Bone marrow (tissue), 2 donors: ENCODE measurements at regions not wholly inside any gene's neighbourhood (a gene's known extent, or its start where the extent isn't known, plus 50 kb on each side); places are given as distances from the start of the nearest gene placed in this dataset.
"Not testable (repeated sequence)": the region's sequence is repeated elsewhere in the genome, so short reads cannot be mapped to it uniquely, and the experiment has no call there.

ENCODE experiments used
- DNase-seq, 2 donors: peaks; one replicate each; lab custom pipeline; 2025; lab: John Stamatoyannopoulos, UW

- DNase-seq, result peak in 1 of 2 donors; percentile 91
Measured at GRCh38 chr12:89856431-89856830, 147.8 kb upstream of the ATP2B1 start.

DNA sequence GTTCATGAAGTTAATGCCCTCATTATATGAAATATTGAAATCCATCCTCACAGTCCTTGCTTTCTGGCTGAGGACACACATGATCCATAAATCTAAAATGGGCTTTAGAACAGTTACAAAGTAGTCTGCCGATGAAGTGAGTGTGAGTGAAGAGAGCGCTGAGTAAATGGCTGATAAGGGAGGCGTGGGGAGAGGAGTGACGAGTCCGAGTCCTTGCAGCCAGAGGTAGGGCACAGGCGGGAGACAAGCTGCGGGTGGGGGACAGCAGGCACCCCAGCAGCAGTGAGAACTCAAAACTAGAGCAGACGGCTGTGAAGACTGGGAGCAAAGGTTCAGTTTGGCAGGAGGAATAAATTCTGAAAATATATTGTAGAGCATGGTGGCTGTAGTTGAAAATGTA is 140.1 kb upstream of the ATP2B1 start:
- DNase-seq, result no peak

GRCh38 chr12:89846473-89847055 is 137.9 kb upstream of the ATP2B1 start:
- DNase-seq, result no peak

DNA sequence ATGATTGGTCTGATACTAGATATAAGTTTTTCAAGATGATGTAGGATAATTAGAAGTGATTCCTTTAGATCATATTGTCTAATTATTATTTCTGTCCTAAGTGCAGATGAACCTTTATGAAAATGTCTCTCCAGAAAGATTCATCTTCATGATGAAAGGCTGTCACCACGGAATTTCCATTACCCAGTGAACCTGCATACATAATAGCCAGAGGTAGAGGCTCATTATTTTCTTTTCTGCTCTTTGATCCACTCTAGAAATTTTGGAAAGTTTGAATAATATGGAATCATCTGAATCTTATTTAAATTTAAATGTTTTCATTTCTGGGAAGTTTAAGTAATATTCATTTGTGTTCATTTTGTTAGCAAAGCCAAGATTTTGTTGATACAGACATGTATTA is 137.1 kb upstream of the ATP2B1 start:
- DNase-seq, result no peak

DNA sequence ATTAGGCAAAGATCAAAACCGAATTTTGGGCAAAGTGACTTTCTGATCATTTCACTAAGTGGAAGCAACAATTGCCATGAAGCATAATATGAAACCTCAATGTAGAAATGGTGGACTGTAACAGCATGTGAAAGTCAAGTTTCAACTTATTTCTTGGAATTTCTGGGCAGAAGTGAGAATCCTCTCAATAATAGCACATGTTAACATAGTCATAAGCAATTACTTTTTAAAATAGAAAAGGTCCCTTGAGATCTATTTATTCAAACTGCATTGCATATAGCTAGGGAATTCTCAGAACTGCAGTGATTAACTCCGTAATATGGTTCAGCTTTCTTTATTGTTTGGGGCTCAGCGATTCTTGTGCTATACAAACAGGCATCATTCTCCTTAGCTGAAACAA is 136.7 kb upstream of the ATP2B1 start:
- DNase-seq, result no peak

DNA sequence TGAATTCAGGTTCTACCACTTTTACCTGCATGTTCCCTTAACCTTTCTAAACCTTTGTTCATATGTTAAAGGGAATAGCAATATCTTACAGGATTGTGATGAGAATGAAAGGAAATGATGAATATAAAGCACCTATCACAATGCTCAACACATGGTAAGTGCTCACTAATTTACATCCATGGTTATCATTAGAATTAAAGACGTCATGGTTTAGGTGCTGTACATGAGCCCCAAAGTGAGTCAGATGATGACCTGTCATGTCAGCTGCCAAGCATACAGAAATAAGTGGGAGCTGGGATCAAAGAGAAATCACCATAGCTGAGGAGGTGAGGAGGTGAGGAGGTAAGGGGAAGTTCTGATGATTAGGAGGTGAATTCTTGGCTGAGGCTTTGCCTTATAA is 135.9 kb upstream of the ATP2B1 start:
- no peak for DNase-seq

DNA sequence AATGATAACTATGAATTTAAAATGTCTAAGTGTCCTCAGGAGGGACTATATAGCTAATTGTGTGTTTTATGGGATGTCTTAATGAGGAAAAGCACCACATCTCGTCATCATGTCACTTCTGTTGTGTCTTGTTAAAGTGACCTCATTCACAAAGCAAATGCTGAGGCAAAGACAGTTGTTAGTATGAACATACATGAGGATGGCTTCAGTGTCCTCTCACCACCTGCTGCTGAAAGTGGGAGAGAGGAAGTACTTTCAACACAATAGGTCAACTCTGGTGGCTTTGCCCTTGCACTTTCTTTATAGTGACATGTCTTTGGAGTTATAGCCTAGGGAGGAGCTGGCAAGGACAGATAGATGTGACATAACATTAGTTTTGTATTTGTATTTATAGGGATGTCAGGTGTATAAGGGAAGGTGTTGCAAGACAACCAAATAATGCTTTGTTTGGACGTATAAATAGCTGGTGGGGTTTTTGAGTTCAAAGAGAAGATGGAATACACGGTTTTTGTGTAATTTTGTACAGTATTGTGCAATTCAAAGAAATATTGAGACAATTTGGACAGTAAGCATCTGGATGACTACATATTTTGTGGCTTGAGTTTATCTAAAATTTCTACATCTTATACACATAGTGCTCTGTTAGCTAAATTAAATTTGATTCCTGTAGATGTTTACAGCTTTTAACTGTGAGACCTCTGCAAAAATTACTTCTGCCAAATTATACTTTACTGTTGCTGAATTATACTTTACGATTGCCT is 131.7 kb upstream of the ATP2B1 start:
- DNase-seq, result no peak

- no peak for DNase-seq
Measured at GRCh38 chr12:89839444-89839843, 130.8 kb upstream of the ATP2B1 start.

DNA sequence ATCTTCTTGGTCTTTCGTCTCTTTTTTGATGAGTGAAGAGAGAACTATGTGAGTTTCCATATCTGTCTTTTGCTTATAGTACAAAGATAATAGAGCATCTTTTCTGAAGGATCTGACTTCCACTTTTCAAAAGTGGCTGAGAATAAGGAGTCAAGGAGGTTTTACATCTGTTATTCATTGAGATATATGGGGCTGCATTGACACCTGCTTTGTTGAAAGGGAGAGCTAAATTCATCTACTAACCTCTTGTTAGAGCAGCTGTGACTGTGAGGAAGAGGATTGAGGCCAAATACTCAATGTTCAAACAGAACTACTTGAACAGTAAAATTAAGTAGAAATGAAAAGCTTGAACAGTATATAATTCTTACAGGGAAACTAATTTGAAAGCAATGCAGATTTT is 130.2 kb upstream of the ATP2B1 start:
- DNase-seq, result no peak

DNA sequence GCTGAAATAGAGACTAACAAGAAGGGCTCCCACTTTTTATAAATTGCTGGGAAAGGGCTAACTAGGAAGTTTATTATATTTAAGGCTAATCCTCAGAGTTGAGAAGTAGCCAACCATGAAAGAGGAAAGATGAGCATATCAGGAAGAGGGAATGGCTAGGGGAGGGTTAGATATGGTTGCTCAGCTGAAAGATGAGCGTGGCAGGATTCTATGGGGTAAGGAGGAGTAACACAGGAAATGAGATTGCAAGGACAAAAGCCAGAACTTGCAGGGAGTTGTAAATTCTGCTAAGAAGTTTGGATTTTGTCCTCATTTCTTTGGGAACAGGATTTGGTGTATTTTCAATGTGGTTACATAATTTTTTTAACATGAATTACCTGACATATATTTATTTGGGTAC is 127.4 kb upstream of the ATP2B1 start:
- DNase-seq, result no peak

DNA sequence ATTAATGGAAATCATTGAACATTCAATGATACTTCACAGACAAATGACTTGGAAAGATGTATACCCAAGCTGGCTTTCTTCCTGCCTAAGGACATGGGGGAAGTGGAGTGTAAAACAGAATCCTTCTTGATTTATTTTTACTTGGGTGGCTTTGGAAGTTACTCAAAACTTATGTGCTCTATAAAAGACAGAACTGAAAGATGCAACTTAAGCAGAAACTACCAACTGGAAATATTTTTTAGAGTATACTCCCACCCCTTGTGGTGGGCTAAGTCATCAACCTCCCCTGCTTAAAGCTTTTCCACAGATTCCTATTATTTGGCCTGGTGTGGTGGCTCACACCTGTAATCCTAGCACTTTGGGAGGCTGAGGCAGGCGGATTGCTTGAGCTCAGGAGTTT is 126.0 kb upstream of the ATP2B1 start:
- no peak for DNase-seq

- DNase-seq, result no peak
Measured at GRCh38 chr12:89833337-89834252, 125.0 kb upstream of the ATP2B1 start.

- no peak for DNase-seq
Measured at GRCh38 chr12:89832336-89832735, 123.7 kb upstream of the ATP2B1 start.

DNA sequence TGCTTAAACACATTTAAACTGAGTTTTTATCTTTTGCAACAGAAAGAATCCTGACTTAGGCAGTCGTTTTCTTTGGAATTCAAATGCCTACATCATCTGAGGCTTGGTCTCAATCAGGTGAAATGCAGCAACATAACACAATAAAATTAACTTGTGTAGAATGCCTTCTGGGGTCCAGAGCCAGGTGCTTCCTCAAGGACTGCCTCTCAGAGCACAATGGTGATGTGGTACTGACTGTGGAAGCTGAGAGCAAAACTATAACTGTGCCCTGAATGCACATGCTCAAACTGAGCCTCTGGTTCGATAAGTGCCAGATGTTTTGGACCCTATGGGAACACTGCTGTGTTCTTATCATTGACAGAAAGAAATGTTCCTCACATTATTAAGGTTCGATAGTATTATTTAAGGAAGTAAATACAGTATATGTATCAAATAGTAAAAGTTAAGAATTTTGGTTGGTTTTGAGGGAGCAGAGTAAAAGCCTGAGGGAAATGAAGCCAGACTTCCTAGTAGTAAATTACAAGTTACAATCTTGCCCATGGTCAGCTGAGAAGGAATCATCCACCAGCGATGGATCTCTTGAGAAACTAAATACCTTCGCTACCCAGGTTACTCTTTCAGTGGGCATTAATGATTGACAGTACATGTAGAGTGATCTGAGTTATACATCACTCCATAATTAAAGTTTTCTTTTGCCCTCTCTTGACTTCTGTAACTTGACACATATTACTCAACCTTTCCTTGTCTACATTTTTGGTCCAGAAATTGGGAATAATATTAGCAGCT is 122.9 kb upstream of the ATP2B1 start:
- DNase-seq, result no peak

DNA sequence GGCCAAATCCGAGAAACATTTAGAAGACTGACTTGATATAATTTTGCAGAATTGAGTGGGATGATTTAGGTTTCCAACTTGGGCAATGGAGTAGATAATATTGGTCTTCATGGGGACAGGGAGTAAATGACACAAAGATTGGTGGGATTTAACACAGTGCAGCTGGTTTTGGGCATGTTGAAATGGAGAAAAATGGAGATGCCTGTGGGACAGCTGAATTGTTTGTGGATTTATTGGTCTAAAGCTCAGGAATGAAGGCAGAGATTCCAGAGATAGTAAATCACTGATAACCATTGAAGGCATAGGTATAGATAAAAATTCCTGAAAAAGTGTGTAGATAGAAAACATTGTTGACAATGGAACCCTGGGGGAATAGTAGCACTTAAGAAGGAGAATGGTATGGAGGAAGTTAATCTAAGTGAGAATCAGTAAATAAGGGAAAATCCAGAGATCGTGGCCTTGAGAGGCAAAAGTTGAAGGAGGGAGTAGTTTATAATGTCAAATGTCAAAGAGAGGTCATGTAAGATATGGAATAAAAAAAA is 120.9 kb upstream of the ATP2B1 start:
- DNase-seq, result no peak

GRCh38 chr12:89828575-89828974 is 119.9 kb upstream of the ATP2B1 start:
- no peak for DNase-seq

DNA sequence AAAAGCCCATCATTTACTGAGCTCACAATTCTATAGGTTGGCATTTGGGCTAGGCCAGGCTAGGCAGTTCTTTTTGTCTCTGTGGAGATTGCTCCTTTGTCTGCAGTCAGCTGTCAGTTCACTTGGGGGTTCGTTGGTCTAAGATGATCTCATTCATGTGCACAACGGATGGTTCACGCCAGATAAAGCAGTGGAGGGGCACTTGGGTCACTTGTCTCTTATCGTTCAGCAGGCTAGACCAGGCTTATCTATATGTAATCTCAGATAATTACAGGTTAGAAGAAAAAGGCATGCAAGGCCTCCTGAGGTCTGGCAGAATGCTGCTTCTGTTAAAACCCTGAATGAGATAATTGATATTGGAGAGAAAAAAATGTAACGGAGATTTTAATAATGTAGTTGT is 119.0 kb upstream of the ATP2B1 start:
- no peak for DNase-seq

- DNase-seq, result no peak
Measured at GRCh38 chr12:89826468-89826867, 117.8 kb upstream of the ATP2B1 start.

DNA sequence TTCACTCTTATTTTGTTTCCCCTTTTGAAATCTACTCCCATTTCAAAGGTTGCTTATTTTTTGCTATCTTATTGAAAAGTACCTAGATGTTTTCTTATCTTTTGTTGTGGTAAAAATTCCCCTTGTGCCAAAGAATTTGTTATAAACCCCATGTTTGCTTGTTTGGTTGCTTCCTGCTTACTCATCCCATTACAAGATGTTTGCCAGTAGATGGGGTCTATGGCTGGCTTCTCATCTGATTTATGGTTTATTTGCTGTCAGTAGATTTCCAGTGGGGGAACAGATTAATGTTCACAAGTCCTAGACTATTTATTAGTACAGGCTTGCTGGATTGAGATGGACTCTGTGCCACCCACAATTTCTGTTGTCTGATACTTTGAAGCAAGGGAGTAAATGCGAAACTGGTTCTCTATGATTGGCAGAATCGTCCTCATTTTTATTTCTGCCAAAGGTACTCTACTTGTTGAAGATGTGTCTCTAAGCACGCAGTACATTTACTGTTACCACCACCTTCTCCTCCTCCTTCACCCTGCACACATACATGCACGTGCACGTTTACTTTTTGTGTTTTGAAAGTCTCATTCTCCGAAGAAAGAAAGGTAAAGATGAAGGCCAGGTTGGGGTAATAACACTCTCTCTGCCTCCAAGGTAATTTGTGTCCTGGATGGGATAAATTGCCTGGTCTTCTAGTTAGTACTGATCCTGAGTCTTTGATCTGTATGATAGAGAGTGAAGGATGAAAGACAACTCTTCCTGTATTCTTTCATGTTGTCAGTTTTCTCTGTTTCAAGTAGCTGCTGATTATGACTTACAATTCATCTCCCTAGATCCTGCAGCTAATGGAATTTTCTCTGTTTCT is 117.2 kb upstream of the ATP2B1 start:
- peak in 1 of 2 donors; percentile 66 for DNase-seq

GRCh38 chr12:89824822-89825221 is 116.2 kb upstream of the ATP2B1 start:
- no peak for DNase-seq

- DNase-seq, result not testable (repeated sequence)
Measured at GRCh38 chr12:89822992-89823391, 114.4 kb upstream of the ATP2B1 start.
